HCT116 (cell line): ENCODE measurements at regions not wholly inside any gene's neighbourhood (a gene's known extent, or its start where the extent isn't known, plus 50 kb on each side); places are given as distances from the start of the nearest gene placed in this dataset.

ENCODE experiments used
- EZH2 ChIP-seq: fragments of 200-600 bp; sonication (generic); IDR thresholded peaks from 2 replicates; pipeline ENCODE4 v1.6.1; 2017; ENCODE audit warnings: antibody characterized with exemption, mixed run types
- FOSL1 ChIP-seq: IDR thresholded peaks from 2 replicates; pipeline ENCODE4 v1.6.1; 2012; ENCODE audit warnings: low read depth
- JUND ChIP-seq: IDR thresholded peaks from 2 replicates; pipeline ENCODE4 v1.6.1; 2012
- POLR2A ChIP-seq: IDR thresholded peaks from 2 replicates; pipeline ENCODE4 v1.7.0; 2011; ENCODE audit warnings: borderline replicate concordance; ENCODE audit not compliant: insufficient read depth, insufficient read length; ENCODE audit errors: extremely low read depth
- POLR2AphosphoS5 ChIP-seq: IDR thresholded peaks from 2 replicates; pipeline ENCODE4 v1.6.1; 2011; ENCODE audit warnings: mild to moderate bottlenecking, low read depth, low read length, moderate library complexity
- RAD21 ChIP-seq: IDR thresholded peaks from 2 replicates; pipeline ENCODE4 v1.6.1; 2012; ENCODE audit warnings: low read depth, mild to moderate bottlenecking
- SIN3A ChIP-seq: IDR thresholded peaks from 2 replicates; pipeline ENCODE4 v1.6.1; 2012; ENCODE audit warnings: low read depth
- SRF ChIP-seq: IDR thresholded peaks from 2 replicates; pipeline ENCODE4 v1.6.1; 2012; ENCODE audit warnings: low read depth
- TCF7L2 ChIP-seq: IDR thresholded peaks from 2 replicates; pipeline ENCODE4 v1.7.0; 2011; ENCODE audit warnings: borderline replicate concordance, inconsistent platforms; ENCODE audit not compliant: insufficient read depth, insufficient read length; ENCODE audit errors: extremely low read depth
- YY1 ChIP-seq: IDR thresholded peaks from 2 replicates; pipeline ENCODE4 v1.6.1; 2011; ENCODE audit warnings: low read length, low read depth, moderate library complexity, mild to moderate bottlenecking; ENCODE audit not compliant: insufficient replicate concordance; ENCODE audit errors: extremely low read depth
- ZNF274 ChIP-seq: fragments of 200-500 bp; sonication (Bioruptor generic); IDR thresholded peaks from 2 replicates; pipeline ENCODE4 v1.6.1; 2014; ENCODE audit warnings: mild to moderate bottlenecking, low read depth, low read length, inconsistent platforms
- TF ChIP-seq, protein P1 (sequence below), 3 experiments: fragments of 200-600 bp in 1 of 3; sonication (generic) in 1 of 3; IDR thresholded peaks in 2 of 3; conservative IDR thresholded peaks in 1 of 3; 2 replicates each; pipeline ENCODE4 v1.5.1; 2012 to 2017; ENCODE audit warnings: low read depth in 2 of 3, low read length in 2 of 3, antibody characterized with exemption in 1 of 3, borderline replicate concordance in 1 of 3, control low read depth in 1 of 3, mild to moderate bottlenecking in 1 of 3, mixed read lengths in 1 of 3, mixed run types in 1 of 3, moderate library complexity in 1 of 3; ENCODE audit not compliant: insufficient read depth in 1 of 3

DNA sequence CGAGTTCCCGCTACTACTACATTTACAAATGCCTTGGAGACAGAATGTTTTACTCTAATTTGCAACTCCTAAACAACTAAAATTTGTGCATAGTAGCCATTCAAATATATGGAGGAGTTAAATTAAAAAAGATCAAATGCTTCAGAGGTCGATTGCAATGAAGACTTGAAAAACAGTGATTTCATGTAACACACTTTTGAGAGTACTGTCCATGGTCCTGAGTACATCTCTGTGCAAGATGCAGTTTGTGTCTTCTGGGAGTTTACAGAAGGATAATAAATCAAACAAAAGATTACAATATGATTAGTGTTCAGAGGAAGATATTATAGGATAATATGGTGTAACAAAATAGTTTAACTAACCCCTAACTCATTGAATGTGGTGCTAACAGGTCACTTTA is 894.7 kb downstream of the TMEM182 start:
- TF ChIP-seq, protein P1, sequence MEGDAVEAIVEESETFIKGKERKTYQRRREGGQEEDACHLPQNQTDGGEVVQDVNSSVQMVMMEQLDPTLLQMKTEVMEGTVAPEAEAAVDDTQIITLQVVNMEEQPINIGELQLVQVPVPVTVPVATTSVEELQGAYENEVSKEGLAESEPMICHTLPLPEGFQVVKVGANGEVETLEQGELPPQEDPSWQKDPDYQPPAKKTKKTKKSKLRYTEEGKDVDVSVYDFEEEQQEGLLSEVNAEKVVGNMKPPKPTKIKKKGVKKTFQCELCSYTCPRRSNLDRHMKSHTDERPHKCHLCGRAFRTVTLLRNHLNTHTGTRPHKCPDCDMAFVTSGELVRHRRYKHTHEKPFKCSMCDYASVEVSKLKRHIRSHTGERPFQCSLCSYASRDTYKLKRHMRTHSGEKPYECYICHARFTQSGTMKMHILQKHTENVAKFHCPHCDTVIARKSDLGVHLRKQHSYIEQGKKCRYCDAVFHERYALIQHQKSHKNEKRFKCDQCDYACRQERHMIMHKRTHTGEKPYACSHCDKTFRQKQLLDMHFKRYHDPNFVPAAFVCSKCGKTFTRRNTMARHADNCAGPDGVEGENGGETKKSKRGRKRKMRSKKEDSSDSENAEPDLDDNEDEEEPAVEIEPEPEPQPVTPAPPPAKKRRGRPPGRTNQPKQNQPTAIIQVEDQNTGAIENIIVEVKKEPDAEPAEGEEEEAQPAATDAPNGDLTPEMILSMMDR (IDR thresholded peaks at IDR 0.05 in 2 of 3, conservative IDR thresholded peaks at IDR 0.05 in 1 of 3; ENCODE audit: borderline replicate concordance in 1 of 3, insufficient read depth in 1 of 3, low read depth in 2 of 3, low read length in 2 of 3): no peak
- no peak for TF ChIP-seq POLR2A
- no peak for TF ChIP-seq SIN3A
- TF ChIP-seq EZH2: no peak
- no peak for TF ChIP-seq POLR2AphosphoS5
- TF ChIP-seq YY1: no peak
- TF ChIP-seq ZNF274: no peak
- TF ChIP-seq JUND: no peak
- no peak for TF ChIP-seq SRF
- no peak for TF ChIP-seq RAD21
- no peak for TF ChIP-seq TCF7L2
- TF ChIP-seq FOSL1: no peak
